Kidney epithelial cell (primary cell): ENCODE measurements at regions not wholly inside any gene's neighbourhood (a gene's known extent, or its start where the extent isn't known, plus 50 kb on each side); places are given as distances from the start of the nearest gene placed in this dataset.

Source experiments
- DNase-seq: peaks from one replicate; pipeline ENCODE4 v3.0.0-alpha.2; 2010; ENCODE audit warnings: low read depth
- H3K27me3 ChIP-seq: 2 replicates; pipeline ENCODE4 v1.6.0; 2011; ENCODE audit warnings: low read length; ENCODE audit not compliant: control insufficient read depth, insufficient read depth
- H3K36me3 ChIP-seq: 2 replicates; pipeline ENCODE4 v1.5.1; 2011; ENCODE audit warnings: low read length; ENCODE audit not compliant: control insufficient read depth, insufficient read depth
- H3K4me3 ChIP-seq: 2 replicates; pipeline ENCODE4 v1.5.1; 2011; ENCODE audit warnings: low read depth, mild to moderate bottlenecking, control low read depth, low read length
- CTCF ChIP-seq: IDR thresholded peaks from 2 replicates; pipeline ENCODE4 v1.5.1; 2011; ENCODE audit warnings: mild to moderate bottlenecking, moderate library complexity, low read length, control low read depth, inconsistent platforms; ENCODE audit not compliant: insufficient read depth, poor library complexity, severe bottlenecking

GRCh38 chr5:114152656-114153360 is 209.1 kb upstream of the KCNN2 start:
- Histone ChIP-seq H3K36me3 (no peaks in the 10 kb centered on the region), H3K27me3 (no peaks in the 10 kb centered on the region), H3K4me3 (no peak overlapping the region)
- no peak for TF ChIP-seq CTCF
- no peak for DNase-seq

DNA sequence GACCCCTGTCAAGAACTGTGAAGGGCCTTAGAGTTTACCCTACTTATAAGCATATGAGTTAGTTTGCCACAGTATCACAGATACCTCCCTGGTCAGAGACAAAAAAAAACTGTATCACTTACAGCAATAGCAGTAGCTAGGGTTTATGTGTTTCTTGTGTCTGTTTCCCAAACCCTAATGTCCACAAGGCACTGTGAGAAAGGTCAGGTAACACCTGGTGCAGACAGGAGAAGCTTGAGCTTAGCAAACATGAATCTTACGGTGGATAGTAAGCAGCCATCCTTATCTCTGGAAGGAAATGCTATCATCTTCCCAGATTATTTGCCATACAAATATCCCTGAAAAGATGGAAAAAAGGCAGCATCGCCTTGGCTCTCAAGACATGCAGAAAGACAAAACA is 208.5 kb upstream of the KCNN2 start:
- TF ChIP-seq CTCF, result no peak
- Histone ChIP-seq H3K36me3 (no peaks in the 10 kb centered on the region), H3K27me3 (no peaks in the 10 kb centered on the region), H3K4me3 (no peak overlapping the region)
- no peak for DNase-seq

- DNase-seq, result no peak
- no peaks in the 10 kb centered on the region for H3K36me3 ChIP-seq
- no peak overlapping the region for H3K4me3 ChIP-seq
- no peaks in the 10 kb centered on the region for H3K27me3 ChIP-seq
- no peak for TF ChIP-seq CTCF
These were observed 208.0 kb upstream of the KCNN2 start for GRCh38 chr5:114153833-114154232.

- no peak for TF ChIP-seq CTCF
- no peak for DNase-seq
- Histone ChIP-seq H3K4me3 (no peak overlapping the region), H3K27me3 (no peaks in the 10 kb centered on the region), H3K36me3 (no peaks in the 10 kb centered on the region)
These were observed 195.8 kb upstream of the KCNN2 start for GRCh38 chr5:114166081-114166480.

DNA sequence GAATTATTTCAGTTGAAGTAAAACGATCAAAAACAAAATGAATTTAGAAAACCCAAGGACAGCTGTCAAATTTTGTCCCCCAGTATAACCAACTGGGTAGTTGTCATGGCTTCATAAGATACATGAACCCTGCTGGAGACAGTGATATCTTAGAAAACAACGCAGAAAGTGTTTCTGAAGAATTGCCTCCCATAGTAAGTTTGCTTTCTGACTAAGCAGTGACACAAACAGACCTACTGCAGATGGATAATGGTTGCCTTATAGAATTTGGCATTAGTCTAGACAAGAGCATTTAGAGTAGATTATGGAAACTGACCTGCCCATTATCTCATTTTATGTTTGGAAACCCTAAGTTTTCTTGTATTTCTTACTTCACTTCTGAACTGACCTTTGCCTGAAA is 187.7 kb upstream of the KCNN2 start:
- DNase-seq, result no peak
- H3K27me3 ChIP-seq, result no peaks in the 10 kb centered on the region
- TF ChIP-seq CTCF, result no peak
- no peak overlapping the region for H3K4me3 ChIP-seq
- H3K36me3 ChIP-seq, result no peaks in the 10 kb centered on the region

GRCh38 chr5:114174837-114175236 is 187.0 kb upstream of the KCNN2 start:
- no peak overlapping the region for H3K4me3 ChIP-seq
- no peaks in the 10 kb centered on the region for H3K36me3 ChIP-seq
- DNase-seq, result no peak
- no peak for TF ChIP-seq CTCF
- no peaks in the 10 kb centered on the region for H3K27me3 ChIP-seq
